Heart left ventricle (tissue), 16 donors: ENCODE measurements at regions not wholly inside any gene's neighbourhood (a gene's known extent, or its start where the extent isn't known, plus 50 kb on each side); places are given as distances from the start of the nearest gene placed in this dataset.

Experiments used
- ATAC-seq, 4 donors: fragments of 200-7000 bp; cut with Tn5 transposase; one replicate each; pipeline ENCODE4 v1.9.1; 2020 to 2022; ENCODE audit warnings: moderate library complexity in 4 of 4, mild to moderate bottlenecking in 3 of 4, moderate number of reproducible peaks in 1 of 4
- DNase-seq, 5 donors: peaks; one replicate each; pipeline ENCODE4 v3.0.0-alpha.2; 2020
- H3K27ac ChIP-seq, 12 donors: fragments of 200-600 bp; sonication (generic) in 4 of 12; one replicate each; pipeline versions ENCODE4 v1.5.0 to v1.8.0; 2016 to 2022; ENCODE audit warnings: mild to moderate bottlenecking in 2 of 12
- H3K27me3 ChIP-seq, 9 donors: fragments of 200-600 bp; sonication (generic) in 2 of 9; one replicate each; pipeline versions ENCODE4 v1.5.1 to v1.8.0; 2016 to 2022; ENCODE audit warnings: mild to moderate bottlenecking in 3 of 9
- H3K36me3 ChIP-seq, 9 donors: fragments of 200-600 bp; sonication (generic) in 2 of 9; one replicate each; pipeline versions ENCODE4 v1.5.0 to v1.8.0; 2018 to 2022; ENCODE audit warnings: mild to moderate bottlenecking in 2 of 9
- H3K4me1 ChIP-seq, 12 donors: fragments of 200-600 bp; sonication (generic) in 4 of 12; one replicate each; pipeline versions ENCODE4 v1.5.0 to v1.8.0; 2016 to 2022; ENCODE audit warnings: mild to moderate bottlenecking in 3 of 12
- H3K4me3 ChIP-seq, 12 donors: fragments of 200-600 bp; sonication (generic) in 4 of 12; one replicate each; pipeline versions ENCODE4 v1.5.0 to v1.8.0; 2017 to 2022; ENCODE audit warnings: mild to moderate bottlenecking in 9 of 12, moderate library complexity in 4 of 12
- H3K9me3 ChIP-seq, 12 donors: fragments of 200-600 bp; sonication (generic) in 4 of 12; one replicate each; pipeline versions ENCODE4 v1.5.0 to v1.8.0; 2016 to 2022; ENCODE audit warnings: mild to moderate bottlenecking in 1 of 12
- CTCF ChIP-seq, 12 donors: fragments of 200-600 bp; sonication (generic) in 4 of 12; IDR thresholded peaks; one replicate each; pipeline versions ENCODE4 v1.5.0 to v1.8.0; 2018 to 2022; ENCODE audit warnings: antibody characterized with exemption in 12 of 12, mild to moderate bottlenecking in 5 of 12
- POLR2A ChIP-seq, 2 donors: fragments of 450-650 bp; IDR thresholded peaks; one replicate each; pipeline ENCODE4 v1.6.1; 2017; ENCODE audit warnings: antibody characterized with exemption in 2 of 2, mild to moderate bottlenecking in 2 of 2, moderate library complexity in 2 of 2
- WGBS, 4 donors: extraction: QIAGEN DNeasy Blood & Tissue Kit in 2 of 4; methylation state at CpG; one replicate each; pipeline versions ENCODE4 v1.1.5 to v1.1.7; 2013 to 2018; 5-methylcytosine and 5-hydroxymethylcytosine counted together
- intact Hi-C, 10 donors: fragments of 100-400 bp; cut with DNase I; formaldehyde crosslinking; loops; one replicate each; pipeline versions ENCODE4 v1.11.1 to v1.14.2; 2022
- donor health status: ischemic (EF 13 %, LVEDD 7.1; RV severe dilation, severe dysfunction).
- donor health status: healthy with polysubstance abuse.
- donor health status: DM: no; HTN: yes; CAD: no.
- donor health status: DM: no; HTN: no; CAD: no.
- donor health status: ischemic (EF 25% LVEDD 6.9; RV normal size, moderate dysfunction).
- donor health status: ischemic (EF 25% LVEDD 5.7; RV mildly dilated, moderate dysfunction).
- donor health status: healthy.
- donor health status: DM: yes; HTN: yes; CAD: no.
- donor health status: ischemic (EF 35%, LVEDD 5.7; RV mildly dilated, moderate dysfunction).
- donor health status: nonischemic (EF 11% LVEDD 7.7; RV severe dilation, severe dysfunction).
- donor health status: DM: yes; HTN: yes; CAD: no.
- donor health status: PGD.
- donor health status: ischemic (EF 29% LVEDD 5.4; RV normal size, mild dysfunction).
- donor health status: nonischemic (EF 23%, LVEDD 6.1; RV moderate dilation, normal function).

- no peak for TF ChIP-seq CTCF (IDR thresholded peaks at IDR 0.05)
- no peak for TF ChIP-seq POLR2A (IDR thresholded peaks at IDR 0.05)
- ATAC-seq = no peak
- DNase-seq = no peak
- Histone ChIP-seq H3K36me3 (no peaks in the 10 kb centered on the region), H3K4me1 (peaks cover 0 to 7% (median 2%) of the 10 kb centered on the region in 12 donors), H3K27ac (no peak overlapping the region), H3K27me3 (no peaks in the 10 kb centered on the region), H3K4me3 (no peak overlapping the region), H3K9me3 (peaks cover 0 to 12% (median 5%) of the 10 kb centered on the region in 12 donors)
- WGBS, 4 donors = 83 to 86% (median 85%) methylated on average over 3 of the region's 3 CpGs
- intact Hi-C loops = no loop called here
These were observed 203.9 kb downstream of the PCSK1 start for GRCh38 chr5:96229188-96229587.

DNA sequence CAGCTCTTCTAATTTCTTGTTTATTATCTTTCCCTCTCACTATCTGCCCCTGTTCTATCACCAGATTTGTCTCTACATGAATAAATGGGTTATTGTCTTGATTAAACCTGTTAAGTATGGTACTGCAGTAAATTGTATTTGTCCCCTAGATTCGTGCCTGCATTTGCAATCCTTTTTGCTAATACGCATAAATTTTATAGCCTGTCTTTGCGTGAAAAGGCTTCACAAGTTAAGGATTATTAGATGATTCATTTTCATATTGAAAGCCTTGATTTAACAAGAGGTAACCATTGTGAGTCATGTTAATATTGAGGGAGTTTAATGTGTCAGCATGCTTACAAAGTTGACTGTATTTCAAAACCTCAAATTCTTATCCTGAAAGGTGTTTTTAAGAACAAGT lies 204.6 kb downstream of the PCSK1 start:
- no peak for TF ChIP-seq POLR2A (IDR thresholded peaks at IDR 0.05)
- no peak for TF ChIP-seq CTCF (IDR thresholded peaks at IDR 0.05)
- H3K27me3 ChIP-seq = no peaks in the 10 kb centered on the region
- no peak overlapping the region for H3K27ac ChIP-seq
- DNase-seq (no peak), ATAC-seq (no peak)
- no peak overlapping the region for H3K4me3 ChIP-seq
- H3K36me3 ChIP-seq = no peaks in the 10 kb centered on the region
- 88 to 95% (median 92%) methylated on average over 3 of the region's 3 CpGs for WGBS, 4 donors
- intact Hi-C loops = no loop called here
- peaks cover 0 to 12% (median 5%) of the 10 kb centered on the region in 12 donors for H3K9me3 ChIP-seq
- H3K4me1 ChIP-seq = peaks cover 0 to 7% (median 0%) of the 10 kb centered on the region in 12 donors

GRCh38 chr5:96227957-96228356 lies 205.1 kb downstream of the PCSK1 start:
- intact Hi-C loops = no loop called here
- no peak for TF ChIP-seq CTCF (IDR thresholded peaks at IDR 0.05)
- TF ChIP-seq POLR2A (IDR thresholded peaks at IDR 0.05) = no peak
- ATAC-seq (no peak), DNase-seq (no peak)
- H3K27me3 ChIP-seq = no peaks in the 10 kb centered on the region
- peak overlapping the region in 1 of 12 donors; percentile 9 for H3K27ac ChIP-seq
- H3K4me3 ChIP-seq = no peak overlapping the region
- H3K4me1 ChIP-seq = peaks cover 0 to 7% (median 0%) of the 10 kb centered on the region in 12 donors
- H3K36me3 ChIP-seq = no peaks in the 10 kb centered on the region
- 84 to 90% (median 88%) methylated on average over 4 of the region's 4 CpGs for WGBS, 4 donors
- H3K9me3 ChIP-seq = peaks cover 0 to 10% (median 4%) of the 10 kb centered on the region in 12 donors

DNA sequence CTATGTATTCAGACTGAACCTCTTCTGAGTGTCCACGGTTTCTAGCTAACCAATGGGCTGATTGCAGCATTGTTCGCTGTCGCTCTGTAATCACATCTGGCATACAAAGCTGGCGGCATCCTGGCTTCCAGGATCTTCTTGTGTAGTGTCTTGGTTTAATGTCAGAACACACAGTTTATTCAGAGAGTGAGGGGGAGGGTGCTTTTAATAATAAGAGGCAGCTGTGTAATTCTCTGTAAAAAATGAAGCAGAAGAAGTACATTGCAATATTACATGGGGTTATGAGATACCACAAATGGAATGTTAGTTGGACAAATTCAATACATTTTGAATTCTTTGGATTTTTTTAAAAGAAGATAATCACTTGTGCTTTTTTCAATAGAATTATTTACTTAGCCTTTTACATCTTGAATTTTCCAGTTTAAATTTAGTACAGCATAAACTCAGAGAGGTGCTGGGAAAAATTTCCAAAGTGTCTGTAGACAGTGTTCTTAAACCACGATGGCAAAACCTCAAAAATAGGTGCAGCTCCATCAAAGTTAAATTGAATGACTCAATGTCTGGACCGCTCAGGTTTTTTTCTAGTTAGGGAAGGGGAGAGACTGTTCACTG lies 206.0 kb downstream of the PCSK1 start:
- TF ChIP-seq POLR2A (IDR thresholded peaks at IDR 0.05) = no peak
- TF ChIP-seq CTCF (IDR thresholded peaks at IDR 0.05) = no peak
- ATAC-seq (peak; percentile 72 to 93 (median 76)), DNase-seq (peak in 3 of 5 donors; percentile 25 to 53 (median 49))
- Histone ChIP-seq H3K27me3 (no peaks in the 10 kb centered on the region), H3K27ac (peak overlapping the region in 1 of 12 donors; percentile 9), H3K4me3 (no peak overlapping the region), H3K36me3 (no peaks in the 10 kb centered on the region), H3K4me1 (peaks cover 0 to 7% (median 0%) of the 10 kb centered on the region in 12 donors), H3K9me3 (peaks cover 0 to 4% (median 0%) of the 10 kb centered on the region in 12 donors)
- intact Hi-C loops = no loop called here
- WGBS, 4 donors = 45 to 56% (median 49%) methylated on average over 6 of the region's 6 CpGs
